ENCODE measurements at regions not wholly inside any gene's neighbourhood (a gene's known extent, or its start where the extent isn't known, plus 50 kb on each side); places are given as distances from the start of the nearest gene placed in this dataset.

- TF ChIP-seq POLR2A (IDR thresholded peaks at IDR 0.05) (no peak), CTCF (IDR thresholded peaks at IDR 0.05) (no peak), EP300 (IDR thresholded peaks at IDR 0.05) (no peak)
Observed at GRCh38 chr7:114789871-114790311, 132.0 kb upstream of the MDFIC start.
